ENCODE measurements at regions not wholly inside any gene's neighbourhood (a gene's known extent, or its start where the extent isn't known, plus 50 kb on each side); places are given as distances from the start of the nearest gene placed in this dataset.

GRCh38 chr3:6716420-6716819 lies 144.5 kb upstream of the GRM7 start:
- TF ChIP-seq POLR2AphosphoS5 (IDR thresholded peaks at IDR 0.05) = no peak
- no peak for TF ChIP-seq CTCF (IDR thresholded peaks at IDR 0.05)
- no peak for TF ChIP-seq POLR2A (IDR thresholded peaks at IDR 0.05)
